SK-N-SH treated with all-trans-retinoic acid at 6 μM for 48 hours (cell line): ENCODE measurements at regions not wholly inside any gene's neighbourhood (a gene's known extent, or its start where the extent isn't known, plus 50 kb on each side); places are given as distances from the start of the nearest gene placed in this dataset.

Source experiments
- ATAC-seq: fragments of 200-7000 bp; cut with Tn5 transposase; 3 replicates; pipeline ENCODE4 v1.9.1; 2020; ENCODE audit warnings: mild to moderate bottlenecking, moderate library complexity
- ARNTL ChIP-seq: fragments of 450-650 bp; formaldehyde crosslinking; IDR thresholded peaks from 2 replicates; pipeline ENCODE4 v1.5.0; 2020; ENCODE audit warnings: low read depth, mild to moderate bottlenecking, moderate library complexity, borderline replicate concordance
- BACH2 ChIP-seq: fragments of 250-450 bp; sonication (Bioruptor Pico); IDR thresholded peaks from 2 replicates; pipeline ENCODE4 v1.9.0; 2021; ENCODE audit warnings: mild to moderate bottlenecking, borderline replicate concordance
- CREB5 ChIP-seq: fragments of 250-450 bp; sonication (Bioruptor Pico); IDR thresholded peaks from 2 replicates; pipeline ENCODE4 v1.5.1; 2020; ENCODE audit warnings: low read depth, mild to moderate bottlenecking, moderate library complexity
- CSDC2 ChIP-seq: fragments of 250-450 bp; sonication (Bioruptor Pico); IDR thresholded peaks from 2 replicates; pipeline ENCODE4 v1.5.0; 2020; ENCODE audit warnings: mild to moderate bottlenecking, moderate library complexity
- CSRNP3 ChIP-seq: fragments of 250-450 bp; sonication (Bioruptor Pico); IDR thresholded peaks from 2 replicates; pipeline ENCODE4 v1.5.1; 2021; ENCODE audit warnings: mild to moderate bottlenecking, moderate library complexity
- ESRRG ChIP-seq: fragments of 250-450 bp; sonication (Bioruptor Pico); IDR thresholded peaks from 2 replicates; pipeline ENCODE4 v1.6.1; 2021; ENCODE audit warnings: mild to moderate bottlenecking
- GLIS3 ChIP-seq: fragments of 250-450 bp; sonication (Bioruptor Pico); IDR thresholded peaks from 2 replicates; pipeline ENCODE4 v1.5.0; 2020; ENCODE audit warnings: mild to moderate bottlenecking, moderate library complexity
- ISL1 ChIP-seq: fragments of 250-450 bp; sonication (Bioruptor Pico); IDR thresholded peaks from 2 replicates; pipeline ENCODE4 v2.1.2; 2022; ENCODE audit warnings: mild to moderate bottlenecking, moderate library complexity
- OSR1 ChIP-seq: fragments of 250-450 bp; sonication (Bioruptor Pico); IDR thresholded peaks from 2 replicates; pipeline ENCODE4 v1.8.0; 2022; ENCODE audit warnings: moderate library complexity, mild to moderate bottlenecking, inconsistent platforms
- RARB ChIP-seq: fragments of 250-450 bp; sonication (Bioruptor Pico); IDR thresholded peaks from 2 replicates; pipeline ENCODE4 v1.8.0; 2021; ENCODE audit warnings: mild to moderate bottlenecking, moderate library complexity
- TCF4 ChIP-seq: fragments of 250-450 bp; sonication (Bioruptor Pico); IDR thresholded peaks from 2 replicates; pipeline ENCODE4 v1.8.0; 2021; ENCODE audit warnings: mild to moderate bottlenecking, moderate library complexity, borderline replicate concordance
- TOX ChIP-seq: fragments of 250-450 bp; sonication (Bioruptor Pico); IDR thresholded peaks from 2 replicates; pipeline ENCODE4 v1.8.0; 2021; ENCODE audit warnings: mild to moderate bottlenecking, moderate library complexity, borderline replicate concordance
- TSHZ2 ChIP-seq: fragments of 250-450 bp; sonication (Bioruptor Pico); IDR thresholded peaks from 2 replicates; pipeline ENCODE4 v1.5.0; 2020; ENCODE audit warnings: mild to moderate bottlenecking, moderate library complexity
- ZC3H10 ChIP-seq: fragments of 250-450 bp; sonication (Bioruptor Pico); IDR thresholded peaks from 2 replicates; pipeline ENCODE4 v1.5.1; 2021; ENCODE audit warnings: mild to moderate bottlenecking, moderate library complexity
- ZFP30 ChIP-seq: fragments of 450-650 bp; formaldehyde crosslinking; IDR thresholded peaks from 2 replicates; pipeline ENCODE4 v1.5.0; 2022; ENCODE audit warnings: mild to moderate bottlenecking, moderate library complexity
- ZNF565 ChIP-seq: fragments of 450-650 bp; formaldehyde crosslinking; conservative IDR thresholded peaks from 2 replicates; pipeline ENCODE4 v1.5.0; 2020; ENCODE audit warnings: low read depth, mild to moderate bottlenecking, moderate library complexity
- ZNF70 ChIP-seq: fragments of 450-650 bp; formaldehyde crosslinking; IDR thresholded peaks from 2 replicates; pipeline ENCODE4 v1.5.0; 2020; ENCODE audit warnings: mild to moderate bottlenecking, moderate library complexity
- ZNF8 ChIP-seq: fragments of 450-650 bp; formaldehyde crosslinking; IDR thresholded peaks from 2 replicates; pipeline ENCODE4 v1.5.0; 2020; ENCODE audit warnings: mild to moderate bottlenecking, moderate library complexity

- TF ChIP-seq TOX (CRISPR knock-in tag) (no peak), TCF4 (peak; percentile 55; the same call in 1 of the 2 replicates), CREB5 (no peak)
- ATAC-seq, result no peak; the same call in 2 of the 3 replicates
Measured at GRCh38 chr16:27721531-27722181, 171.7 kb downstream of the KATNIP start.

GRCh38 chr16:27722207-27722606 lies 172.3 kb downstream of the KATNIP start:
- TF ChIP-seq ARNTL (no peak), OSR1 (CRISPR knock-in tag) (no peak), ZNF70 (CRISPR knock-in tag) (no peak), BACH2 (CRISPR knock-in tag) (no peak), GLIS3 (CRISPR knock-in tag) (no peak), TCF4 (no peak), CREB5 (no peak), TOX (CRISPR knock-in tag) (no peak), ISL1 (CRISPR knock-in tag) (no peak)
- ATAC-seq, result no peak

- no peak for ATAC-seq
- TF ChIP-seq ZNF8 (CRISPR knock-in tag) (no peak), TOX (CRISPR knock-in tag) (no peak), ISL1 (CRISPR knock-in tag) (no peak), TSHZ2 (no peak), ZNF565 (CRISPR knock-in tag) (no peak), CSRNP3 (no peak), ARNTL (no peak), TCF4 (no peak), ZC3H10 (CRISPR knock-in tag) (no peak), RARB (CRISPR knock-in tag) (no peak), CREB5 (no peak), OSR1 (CRISPR knock-in tag) (no peak)
Measured at GRCh38 chr16:27722892-27723450, 173.0 kb downstream of the KATNIP start.

GRCh38 chr16:27723711-27724481 lies 174.0 kb downstream of the KATNIP start:
- ATAC-seq, result no peak
- no peak for TF ChIP-seq CSRNP3
- TF ChIP-seq CREB5, result no peak
- no peak for TF ChIP-seq ESRRG
- no peak for TF ChIP-seq ZFP30
- no peak for TF ChIP-seq ZNF70 (CRISPR knock-in tag)
- no peak for TF ChIP-seq TSHZ2
- no peak for TF ChIP-seq ARNTL
- no peak for TF ChIP-seq ISL1 (CRISPR knock-in tag)
- no peak for TF ChIP-seq OSR1 (CRISPR knock-in tag)
- no peak for TF ChIP-seq CSDC2 (CRISPR knock-in tag)
- no peak for TF ChIP-seq GLIS3 (CRISPR knock-in tag)
- TF ChIP-seq TOX (CRISPR knock-in tag), result no peak
